Spleen (tissue), 7 donors: ENCODE measurements at regions not wholly inside any gene's neighbourhood (a gene's known extent, or its start where the extent isn't known, plus 50 kb on each side); places are given as distances from the start of the nearest gene placed in this dataset.

Experiments used
- POLR2A ChIP-seq, 3 donors: fragments of 450-650 bp; IDR thresholded peaks; one replicate each; pipeline ENCODE4 v1.5.1; 2017; ENCODE audit warnings: antibody characterized with exemption in 3 of 3, mild to moderate bottlenecking in 1 of 3
- POLR2AphosphoS5 ChIP-seq, 3 donors: sonication (generic); formaldehyde crosslinking; IDR thresholded peaks; one replicate each; pipeline ENCODE4 v1.5.1; 2017; ENCODE audit warnings: antibody characterized with exemption in 3 of 3
- TF ChIP-seq, protein P1 (sequence below), 11 experiments: fragments of 200-600 bp in 7 of 11; fragments of 450-650 bp in 4 of 11; sonication (generic) in 4 of 11; IDR thresholded peaks in 8 of 11; conservative IDR thresholded peaks in 3 of 11; 1 replicate in 7 of 11; 2 replicates in 4 of 11; pipeline versions ENCODE4 v1.4.0 to v1.8.0; 2016 to 2021; ENCODE audit warnings: antibody characterized with exemption in 11 of 11, inconsistent platforms in 4 of 11, mild to moderate bottlenecking in 1 of 11
- donor health status: DM: no; HTN: no; CAD: no; lungs with moderate emphysema.
- donor health status: DM: no; HTN: no; CAD: no.
- donor health status: DM: no; HTN: no; CAD: no.

DNA sequence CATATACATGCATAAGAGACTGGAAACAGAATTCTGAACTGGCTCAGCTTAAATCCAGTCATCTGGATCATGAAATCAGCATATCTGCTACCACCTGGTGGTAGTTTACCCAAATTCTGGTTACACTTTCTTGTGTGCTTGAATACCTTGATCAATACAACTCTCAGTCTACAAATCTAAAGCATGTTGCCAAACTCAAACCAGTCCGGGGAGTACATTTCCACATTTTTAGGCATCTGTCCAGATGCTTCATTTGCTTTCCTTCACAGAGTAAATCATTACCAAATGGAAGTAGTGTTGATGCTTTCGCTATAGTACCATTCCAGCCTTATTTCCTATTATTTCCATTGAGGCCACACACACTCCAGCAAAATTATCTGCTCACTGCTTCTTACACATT lies 126.4 kb downstream of the P2RY1 start:
- TF ChIP-seq, protein P1, sequence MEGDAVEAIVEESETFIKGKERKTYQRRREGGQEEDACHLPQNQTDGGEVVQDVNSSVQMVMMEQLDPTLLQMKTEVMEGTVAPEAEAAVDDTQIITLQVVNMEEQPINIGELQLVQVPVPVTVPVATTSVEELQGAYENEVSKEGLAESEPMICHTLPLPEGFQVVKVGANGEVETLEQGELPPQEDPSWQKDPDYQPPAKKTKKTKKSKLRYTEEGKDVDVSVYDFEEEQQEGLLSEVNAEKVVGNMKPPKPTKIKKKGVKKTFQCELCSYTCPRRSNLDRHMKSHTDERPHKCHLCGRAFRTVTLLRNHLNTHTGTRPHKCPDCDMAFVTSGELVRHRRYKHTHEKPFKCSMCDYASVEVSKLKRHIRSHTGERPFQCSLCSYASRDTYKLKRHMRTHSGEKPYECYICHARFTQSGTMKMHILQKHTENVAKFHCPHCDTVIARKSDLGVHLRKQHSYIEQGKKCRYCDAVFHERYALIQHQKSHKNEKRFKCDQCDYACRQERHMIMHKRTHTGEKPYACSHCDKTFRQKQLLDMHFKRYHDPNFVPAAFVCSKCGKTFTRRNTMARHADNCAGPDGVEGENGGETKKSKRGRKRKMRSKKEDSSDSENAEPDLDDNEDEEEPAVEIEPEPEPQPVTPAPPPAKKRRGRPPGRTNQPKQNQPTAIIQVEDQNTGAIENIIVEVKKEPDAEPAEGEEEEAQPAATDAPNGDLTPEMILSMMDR (IDR thresholded peaks at IDR 0.05 in 8 of 11, conservative IDR thresholded peaks at IDR 0.05 in 3 of 11) = no peak
- no peak for TF ChIP-seq POLR2AphosphoS5 (IDR thresholded peaks at IDR 0.05)
- TF ChIP-seq POLR2A (IDR thresholded peaks at IDR 0.05) = no peak
